ENCODE measurements at regions not wholly inside any gene's neighbourhood (a gene's known extent, or its start where the extent isn't known, plus 50 kb on each side); places are given as distances from the start of the nearest gene placed in this dataset.

DNA sequence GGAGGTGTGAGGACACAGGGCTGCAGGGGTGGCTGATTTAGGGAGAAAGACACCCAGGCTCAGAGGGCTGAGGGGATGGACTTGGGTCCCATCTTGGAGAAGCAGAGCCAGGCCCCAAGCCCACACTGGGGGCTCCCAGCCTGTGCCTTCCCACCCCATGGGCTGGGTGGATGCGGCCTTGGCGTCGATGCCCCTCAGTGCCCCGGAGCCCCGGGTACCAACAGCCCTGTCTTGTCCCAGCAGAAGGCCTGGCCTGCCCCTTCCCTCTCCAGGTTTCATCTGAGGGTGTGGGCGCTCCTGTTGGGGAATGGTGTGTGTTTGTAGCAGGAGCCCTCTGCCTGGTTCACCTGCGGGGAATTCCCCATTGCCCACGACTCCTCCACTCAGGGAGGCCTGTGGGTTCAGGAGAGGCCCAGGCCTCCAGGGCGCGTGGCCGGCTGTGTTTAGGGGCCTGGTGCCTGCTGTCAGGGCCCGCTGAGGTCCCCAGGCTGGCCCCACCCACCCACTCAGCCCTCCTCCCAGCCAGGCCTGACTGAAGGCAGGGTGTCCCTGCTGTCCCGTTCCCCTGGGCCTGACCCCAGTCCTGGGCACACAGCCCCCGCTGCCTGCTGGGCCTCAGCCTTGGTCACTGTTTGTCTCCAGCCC lies 51.1 kb upstream of the BEGAIN start:
- no peak overlapping the region for H3K4me3 Mint-ChIP-seq
- H3K27me3 Mint-ChIP-seq (ENCODE audit: insufficient read depth): peaks cover 36% of the 10 kb centered on the region
- TF ChIP-seq, protein P1, sequence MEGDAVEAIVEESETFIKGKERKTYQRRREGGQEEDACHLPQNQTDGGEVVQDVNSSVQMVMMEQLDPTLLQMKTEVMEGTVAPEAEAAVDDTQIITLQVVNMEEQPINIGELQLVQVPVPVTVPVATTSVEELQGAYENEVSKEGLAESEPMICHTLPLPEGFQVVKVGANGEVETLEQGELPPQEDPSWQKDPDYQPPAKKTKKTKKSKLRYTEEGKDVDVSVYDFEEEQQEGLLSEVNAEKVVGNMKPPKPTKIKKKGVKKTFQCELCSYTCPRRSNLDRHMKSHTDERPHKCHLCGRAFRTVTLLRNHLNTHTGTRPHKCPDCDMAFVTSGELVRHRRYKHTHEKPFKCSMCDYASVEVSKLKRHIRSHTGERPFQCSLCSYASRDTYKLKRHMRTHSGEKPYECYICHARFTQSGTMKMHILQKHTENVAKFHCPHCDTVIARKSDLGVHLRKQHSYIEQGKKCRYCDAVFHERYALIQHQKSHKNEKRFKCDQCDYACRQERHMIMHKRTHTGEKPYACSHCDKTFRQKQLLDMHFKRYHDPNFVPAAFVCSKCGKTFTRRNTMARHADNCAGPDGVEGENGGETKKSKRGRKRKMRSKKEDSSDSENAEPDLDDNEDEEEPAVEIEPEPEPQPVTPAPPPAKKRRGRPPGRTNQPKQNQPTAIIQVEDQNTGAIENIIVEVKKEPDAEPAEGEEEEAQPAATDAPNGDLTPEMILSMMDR (IDR thresholded peaks at IDR 0.05): no peak
- no peaks in the 10 kb centered on the region for H3K4me1 Mint-ChIP-seq (ENCODE audit: low read depth)
- no peak for DNase-seq
- no peaks in the 10 kb centered on the region for H3K9me3 Mint-ChIP-seq
- no peaks in the 10 kb centered on the region for H3K36me3 Mint-ChIP-seq (ENCODE audit: low read depth)
- H3K27ac Mint-ChIP-seq: no peak overlapping the region

DNA sequence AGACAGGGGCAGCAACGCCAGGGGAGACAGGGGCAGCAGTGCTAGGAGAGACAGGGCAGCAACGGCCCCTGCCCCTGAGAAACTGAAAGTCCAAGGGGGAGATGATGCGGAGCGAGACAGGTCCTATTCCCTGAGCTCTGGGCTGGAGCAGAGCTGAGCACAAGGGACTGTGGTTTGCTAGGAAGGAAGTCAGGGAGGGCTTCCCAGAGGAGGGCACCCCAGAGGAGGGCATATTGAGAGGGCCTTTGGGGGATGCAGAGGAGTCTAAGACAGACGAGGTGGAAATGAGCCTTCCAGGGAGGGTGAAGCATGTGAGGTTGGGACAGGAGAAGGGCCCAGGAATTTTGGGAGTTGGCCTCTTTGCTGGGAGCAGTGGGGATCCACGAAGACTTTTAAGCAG lies 52.1 kb upstream of the BEGAIN start:
- H3K4me3 Mint-ChIP-seq: no peak overlapping the region
- no peak overlapping the region for H3K27ac Mint-ChIP-seq
- peaks cover 33% of the 10 kb centered on the region for H3K27me3 Mint-ChIP-seq (ENCODE audit: insufficient read depth)
- TF ChIP-seq, protein P1 (IDR thresholded peaks at IDR 0.05): no peak
- H3K36me3 Mint-ChIP-seq (ENCODE audit: low read depth): no peaks in the 10 kb centered on the region
- DNase-seq: no peak
- H3K4me1 Mint-ChIP-seq (ENCODE audit: low read depth): no peaks in the 10 kb centered on the region
- H3K9me3 Mint-ChIP-seq: no peaks in the 10 kb centered on the region

DNA sequence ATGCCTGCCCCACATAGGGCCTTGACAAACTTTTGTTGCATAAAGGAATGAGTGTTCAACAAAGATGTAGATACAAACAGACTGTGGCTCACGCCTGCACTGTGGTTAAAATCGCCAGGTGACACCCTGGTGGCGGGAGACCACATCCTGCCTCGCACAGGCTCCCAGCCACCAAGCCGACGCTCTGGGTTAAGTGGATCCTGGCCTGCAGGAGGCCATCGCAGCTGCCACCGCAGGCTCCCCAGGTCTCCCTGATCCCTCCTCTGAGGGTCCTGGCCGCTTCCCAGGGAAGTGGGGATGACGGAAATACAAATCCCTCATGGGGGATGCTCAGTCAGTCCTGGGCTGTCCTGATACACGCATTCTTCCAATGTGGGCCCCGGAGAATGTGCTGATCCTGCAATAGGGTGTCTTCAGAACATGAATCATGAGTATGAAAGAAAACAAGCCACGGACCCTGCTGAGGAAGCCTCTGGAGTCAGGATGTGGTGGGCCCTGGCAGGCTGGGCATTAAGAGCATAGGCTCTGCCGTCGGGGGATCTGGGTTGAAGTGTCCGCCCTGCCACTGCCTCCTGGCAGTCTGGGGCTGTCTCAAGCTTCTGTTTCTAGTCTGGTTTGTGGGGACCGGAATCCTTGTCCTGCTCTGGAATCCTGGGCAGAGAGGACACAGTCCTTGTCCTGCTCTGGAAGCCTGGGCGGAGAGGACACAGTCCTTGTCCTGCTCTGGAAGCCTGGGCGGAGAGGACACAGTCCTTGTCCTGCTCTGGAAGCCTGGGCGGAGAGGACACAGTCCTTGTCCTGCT lies 53.5 kb upstream of the BEGAIN start:
- DNase-seq: no peak
- TF ChIP-seq, protein P1 (IDR thresholded peaks at IDR 0.05): peak; percentile 1; the same call in 1 of the 2 replicates
- H3K36me3 Mint-ChIP-seq (ENCODE audit: low read depth): no peaks in the 10 kb centered on the region
- no peak overlapping the region for H3K27ac Mint-ChIP-seq
- no peaks in the 10 kb centered on the region; the same call in 1 of the 2 replicates for H3K9me3 Mint-ChIP-seq
- H3K27me3 Mint-ChIP-seq (ENCODE audit: insufficient read depth): peaks cover 23% of the 10 kb centered on the region
- H3K4me3 Mint-ChIP-seq: no peak overlapping the region
- H3K4me1 Mint-ChIP-seq (ENCODE audit: low read depth): peaks cover 3% of the 10 kb centered on the region; the same call in 1 of the 2 replicates

DNA sequence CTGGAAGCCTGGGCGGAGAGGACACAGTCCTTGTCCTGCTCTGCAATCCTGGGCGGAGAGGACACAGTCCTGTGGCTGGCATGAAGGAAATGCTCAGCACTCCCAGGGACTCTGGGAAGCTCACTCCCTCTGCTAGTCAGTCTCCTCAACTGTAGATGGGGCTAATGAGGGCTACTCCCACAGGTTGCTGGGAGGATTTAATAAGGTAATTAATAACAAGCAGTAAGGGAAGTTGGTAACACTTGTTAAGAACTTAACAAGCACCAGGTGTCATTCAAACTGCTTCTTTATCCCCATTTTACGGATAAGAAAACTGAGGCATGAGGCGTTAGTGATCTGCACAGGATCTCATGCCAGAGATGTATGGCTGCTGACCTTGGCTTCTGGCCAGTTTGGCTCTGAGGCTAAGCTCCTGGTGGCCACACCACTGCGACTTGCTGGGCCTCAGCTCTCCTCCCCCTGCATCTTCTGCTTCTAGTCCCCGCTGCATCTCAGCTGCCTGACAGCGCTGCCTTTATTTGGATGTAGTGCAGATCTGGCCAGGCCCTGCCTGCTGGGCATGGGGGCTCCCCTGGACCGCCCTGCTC lies 54.1 kb upstream of the BEGAIN start:
- no peak overlapping the region for H3K27ac Mint-ChIP-seq
- H3K27me3 Mint-ChIP-seq (ENCODE audit: insufficient read depth): peaks cover 21% of the 10 kb centered on the region
- DNase-seq: no peak
- TF ChIP-seq, protein P1 (IDR thresholded peaks at IDR 0.05): no peak
- H3K36me3 Mint-ChIP-seq (ENCODE audit: low read depth): no peaks in the 10 kb centered on the region
- peaks cover 6% of the 10 kb centered on the region; the same call in 1 of the 2 replicates for H3K4me1 Mint-ChIP-seq (ENCODE audit: low read depth)
- no peaks in the 10 kb centered on the region; the same call in 1 of the 2 replicates for H3K9me3 Mint-ChIP-seq
- H3K4me3 Mint-ChIP-seq: no peak overlapping the region

DNA sequence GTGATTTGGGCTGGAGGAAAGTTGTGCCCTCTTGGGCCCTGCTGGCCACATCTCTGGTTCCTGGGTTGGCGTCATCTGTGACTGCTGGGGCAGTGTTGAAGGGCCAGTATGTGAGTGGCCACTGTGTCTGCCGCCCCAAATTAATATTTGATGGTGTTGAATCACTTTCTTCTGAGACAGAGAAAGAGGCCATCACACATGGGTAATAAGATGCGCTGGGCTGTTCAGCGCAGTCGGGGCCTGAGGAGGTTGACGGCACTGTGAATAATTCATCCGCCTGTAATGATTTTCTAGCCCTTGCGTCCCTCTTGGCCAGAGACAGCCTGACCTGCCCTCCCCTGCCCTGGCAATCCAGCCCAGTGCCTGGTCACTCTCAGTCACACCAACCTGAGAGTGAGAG lies 56.2 kb upstream of the BEGAIN start:
- Mint-ChIP-seq H3K36me3 (ENCODE audit: low read depth) (no peaks in the 10 kb centered on the region), H3K27me3 (ENCODE audit: insufficient read depth) (peaks cover 19% of the 10 kb centered on the region), H3K4me3 (no peak overlapping the region), H3K4me1 (ENCODE audit: low read depth) (peaks cover 6% of the 10 kb centered on the region), H3K27ac (no peak overlapping the region), H3K9me3 (no peaks in the 10 kb centered on the region; the same call in 1 of the 2 replicates)
- DNase-seq: no peak
- TF ChIP-seq, protein P1 (IDR thresholded peaks at IDR 0.05): no peak

Measured in HFFc6 (cell line).